Fibroblast of skin of back (primary cell): ENCODE measurements at regions not wholly inside any gene's neighbourhood (a gene's known extent, or its start where the extent isn't known, plus 50 kb on each side); places are given as distances from the start of the nearest gene placed in this dataset.

Source experiments
- DNase-seq: peaks from one replicate; pipeline ENCODE4 v3.0.0-alpha.2; 2013

DNA sequence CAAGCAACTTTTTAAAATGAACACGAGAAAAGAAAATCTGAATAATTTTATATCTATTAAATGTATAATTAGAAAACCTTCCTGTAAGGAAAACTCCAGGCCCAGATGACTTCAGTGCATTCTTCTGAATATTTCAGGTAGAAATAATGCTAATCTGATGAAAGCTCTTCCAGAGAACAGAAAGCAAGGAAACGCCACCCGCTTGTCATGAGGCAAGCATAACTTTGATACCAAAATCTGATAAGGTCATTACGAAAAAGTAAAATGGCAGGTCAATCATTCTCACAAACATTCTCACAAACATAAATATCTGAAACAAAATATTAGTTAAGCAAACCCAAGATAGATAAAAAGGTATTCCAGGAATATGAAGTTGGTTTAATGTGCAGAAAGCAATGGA is 60.6 kb upstream of the PCSK6 start:
- DNase-seq, result no peak

- DNase-seq, result no peak
Observed at GRCh38 chr15:101549647-101550046, 60.1 kb upstream of the PCSK6 start.

DNA sequence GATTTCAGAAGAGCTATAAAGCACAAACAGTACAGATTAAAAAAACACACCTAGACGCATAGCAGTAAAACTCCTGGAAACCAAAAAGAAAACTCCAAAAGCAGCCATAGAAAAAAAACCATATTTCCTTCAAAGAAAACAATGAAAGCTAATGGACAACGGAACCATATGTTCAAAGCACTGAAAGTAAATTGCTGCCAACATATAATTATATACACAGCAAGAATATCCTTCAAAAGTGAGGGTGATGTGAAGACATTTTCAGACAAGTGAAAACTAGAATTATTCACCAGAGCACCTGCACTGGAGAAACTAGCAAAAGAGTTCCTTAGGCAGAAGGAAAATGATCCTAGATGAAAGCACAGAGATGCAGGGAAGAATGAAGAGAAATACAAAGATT is 58.2 kb upstream of the PCSK6 start:
- no peak for DNase-seq

GRCh38 chr15:101545548-101546505 is 56.3 kb upstream of the PCSK6 start:
- no peak for DNase-seq

- no peak for DNase-seq
Observed at GRCh38 chr15:101544613-101544945, 55.1 kb upstream of the PCSK6 start.

- DNase-seq, result no peak
Observed at GRCh38 chr15:101543926-101544612, 54.6 kb upstream of the PCSK6 start.

- no peak for DNase-seq
Observed at GRCh38 chr15:101543431-101543830, 53.9 kb upstream of the PCSK6 start.

- no peak for DNase-seq
Observed at GRCh38 chr15:101543026-101543390, 53.5 kb upstream of the PCSK6 start.

DNA sequence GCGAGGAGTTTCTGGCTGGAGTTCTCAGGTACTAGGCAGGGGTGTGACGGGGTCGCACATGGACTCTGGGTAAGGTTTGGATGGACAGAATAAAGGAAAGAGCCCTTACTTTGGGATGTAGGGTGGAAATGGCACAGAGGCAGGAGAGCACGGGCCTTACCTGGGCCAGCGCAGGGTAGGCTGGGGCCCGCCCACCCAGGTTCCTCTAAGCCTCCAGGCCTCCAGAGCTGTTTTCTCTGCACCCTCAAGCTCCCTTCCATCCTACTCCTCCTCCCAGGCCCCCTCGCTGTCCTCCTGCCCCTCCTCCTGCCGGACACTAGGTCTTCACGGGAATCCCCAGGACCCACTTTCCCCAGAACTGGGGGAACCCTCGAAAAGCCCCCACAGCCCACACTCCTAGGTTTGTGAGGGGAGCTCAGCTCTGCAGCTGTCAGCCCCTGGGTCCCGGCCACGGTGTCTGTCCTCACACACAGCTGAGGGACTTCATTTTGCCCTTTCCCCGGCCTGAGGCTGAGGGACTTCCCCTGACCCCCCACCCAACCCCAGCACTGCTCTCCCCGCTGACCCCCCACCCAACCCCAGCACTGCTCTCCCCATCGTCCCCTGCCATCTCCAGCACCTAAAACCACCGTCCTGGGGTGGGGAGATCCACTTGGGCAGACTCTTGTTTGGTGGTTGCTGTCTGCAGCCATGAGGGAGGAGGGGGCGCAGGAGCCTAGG is 53.0 kb upstream of the PCSK6 start:
- DNase-seq, result no peak

DNA sequence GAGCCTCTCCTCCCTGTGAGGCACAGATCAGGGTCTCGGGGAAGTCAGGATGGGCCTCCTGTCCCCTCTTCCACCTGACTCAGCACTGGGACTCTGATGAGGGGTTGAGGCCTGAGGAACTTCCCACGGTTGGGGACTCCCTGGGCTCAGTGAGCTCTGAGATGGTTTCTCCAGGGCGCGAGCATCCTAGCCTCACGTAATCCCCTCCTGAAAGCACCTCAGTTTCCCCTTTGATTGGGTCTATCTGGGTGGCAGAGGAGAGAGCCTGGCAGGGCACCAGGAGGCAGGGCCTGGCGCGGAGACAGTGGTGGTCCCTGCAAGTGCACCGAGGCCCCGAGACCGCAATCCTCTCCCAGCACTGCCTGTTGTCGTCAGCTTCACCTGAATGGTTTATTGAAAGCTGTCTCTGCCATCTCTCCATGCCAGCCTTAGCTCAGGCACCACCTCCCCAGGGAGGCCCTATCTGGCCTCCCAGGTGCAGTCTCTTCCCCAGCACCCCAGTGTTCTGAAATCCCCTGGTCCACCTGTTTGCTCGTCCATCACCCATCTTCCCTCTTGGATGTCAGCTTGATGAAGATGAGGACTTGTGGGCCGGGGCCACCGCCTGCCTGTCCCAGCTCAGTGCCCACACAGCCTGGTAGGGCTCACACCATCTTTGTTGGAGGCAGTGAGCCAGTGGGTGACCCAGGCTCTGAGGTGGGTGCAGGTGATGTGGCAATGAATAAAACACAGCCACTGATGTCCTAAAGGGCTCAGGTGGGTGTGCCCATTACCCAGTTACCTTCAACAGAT is 52.2 kb upstream of the PCSK6 start:
- DNase-seq, result no peak

GRCh38 chr15:101540480-101541239 is 51.2 kb upstream of the PCSK6 start:
- no peak for DNase-seq

DNA sequence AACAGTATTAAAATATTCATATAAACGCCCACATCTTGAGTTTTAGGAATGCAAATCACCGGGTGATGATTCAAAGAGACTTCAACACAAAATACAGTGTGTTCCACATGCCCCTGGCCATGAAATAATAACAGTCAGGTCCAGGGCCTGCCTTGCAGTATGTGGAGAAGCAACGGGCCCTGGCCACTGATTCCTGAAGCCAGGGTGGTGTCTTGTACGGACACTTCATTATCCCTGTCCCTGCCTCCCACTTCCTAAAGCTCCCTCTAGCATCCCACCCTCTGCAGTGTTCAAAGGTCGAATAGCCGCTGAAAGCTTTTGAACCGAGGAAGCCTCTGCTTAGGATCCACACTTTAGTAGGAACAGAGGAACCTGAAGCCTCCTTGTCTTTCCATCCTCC is 50.4 kb upstream of the PCSK6 start:
- no peak for DNase-seq

- DNase-seq, result no peak
Observed at GRCh38 chr15:101539492-101539891, 50.0 kb upstream of the PCSK6 start.
